ENCODE measurements at regions not wholly inside any gene's neighbourhood (a gene's known extent, or its start where the extent isn't known, plus 50 kb on each side); places are given as distances from the start of the nearest gene placed in this dataset.

GRCh38 chr12:127393896-127394295, 873.1 kb upstream of the TMEM132C start:
- TF ChIP-seq CTCF (IDR thresholded peaks at IDR 0.05) (no peak), POLR2A (IDR thresholded peaks at IDR 0.05) (no peak)
- no peaks in the 10 kb centered on the region for H3K27me3 ChIP-seq
- no peak for DNase-seq

GRCh38 chr12:127396734-127397133, 870.2 kb upstream of the TMEM132C start:
- TF ChIP-seq CTCF (IDR thresholded peaks at IDR 0.05) (no peak), POLR2A (IDR thresholded peaks at IDR 0.05) (no peak)
- no peaks in the 10 kb centered on the region for H3K27me3 ChIP-seq
- H3K4me1 ChIP-seq, result no peaks in the 10 kb centered on the region
- DNase-seq, result no peak
- no peaks in the 10 kb centered on the region for H3K9me3 ChIP-seq
- no peak overlapping the region for H3K27ac ChIP-seq
- H3K36me3 ChIP-seq, result no peaks in the 10 kb centered on the region
- H3K4me3 ChIP-seq, result no peak overlapping the region

More at GRCh38 chr12:127393896-127394295, 873.1 kb upstream of the TMEM132C start:
- Histone ChIP-seq H3K4me1 (no peaks in the 10 kb centered on the region), H3K36me3 (no peaks in the 10 kb centered on the region), H3K27ac (no peak overlapping the region), H3K9me3 (no peaks in the 10 kb centered on the region), H3K4me3 (no peak overlapping the region)

- no peaks in the 10 kb centered on the region for H3K27me3 ChIP-seq
Observed at GRCh38 chr12:127398016-127398710, 868.8 kb upstream of the TMEM132C start.

GRCh38 chr12:127399451-127399850, 867.5 kb upstream of the TMEM132C start:
- TF ChIP-seq POLR2A (IDR thresholded peaks at IDR 0.05), result no peak
- TF ChIP-seq CTCF (IDR thresholded peaks at IDR 0.05), result no peak
- H3K4me1 ChIP-seq, result no peaks in the 10 kb centered on the region
- H3K4me3 ChIP-seq, result no peak overlapping the region
- no peak overlapping the region for H3K27ac ChIP-seq
- no peaks in the 10 kb centered on the region for H3K36me3 ChIP-seq
- no peaks in the 10 kb centered on the region for H3K9me3 ChIP-seq
- no peak for DNase-seq
- no peaks in the 10 kb centered on the region for H3K27me3 ChIP-seq

More at GRCh38 chr12:127398016-127398710, 868.8 kb upstream of the TMEM132C start:
- no peak for TF ChIP-seq POLR2A (IDR thresholded peaks at IDR 0.05)
- no peak for TF ChIP-seq CTCF (IDR thresholded peaks at IDR 0.05)
- Histone ChIP-seq H3K4me1 (no peaks in the 10 kb centered on the region), H3K36me3 (no peaks in the 10 kb centered on the region), H3K9me3 (no peaks in the 10 kb centered on the region), H3K4me3 (no peak overlapping the region), H3K27ac (no peak overlapping the region)
- no peak for DNase-seq

GRCh38 chr12:127400221-127400620, 866.7 kb upstream of the TMEM132C start:
- no peak for TF ChIP-seq CTCF (IDR thresholded peaks at IDR 0.05)
- TF ChIP-seq POLR2A (IDR thresholded peaks at IDR 0.05), result no peak
- Histone ChIP-seq H3K4me3 (no peak overlapping the region), H3K36me3 (no peaks in the 10 kb centered on the region), H3K27ac (no peak overlapping the region), H3K9me3 (no peaks in the 10 kb centered on the region), H3K4me1 (no peaks in the 10 kb centered on the region), H3K27me3 (no peaks in the 10 kb centered on the region)
- no peak for DNase-seq
